Suprapubic skin (tissue), 4 donors: ENCODE measurements at regions not wholly inside any gene's neighbourhood (a gene's known extent, or its start where the extent isn't known, plus 50 kb on each side); places are given as distances from the start of the nearest gene placed in this dataset.

Source experiments
- DNase-seq, 2 donors: peaks; one replicate each; pipeline ENCODE4 v3.0.0-alpha.2; 2019; ENCODE audit warnings: low spot score in 2 of 2
- H3K27ac ChIP-seq: fragments of 200-600 bp; sonication (generic); one replicate; pipeline ENCODE4 v1.5.1; 2019
- H3K27me3 ChIP-seq: fragments of 200-600 bp; sonication (generic); one replicate; pipeline ENCODE4 v1.5.1; 2019
- H3K36me3 ChIP-seq: fragments of 200-600 bp; sonication (generic); one replicate; pipeline ENCODE4 v1.5.1; 2019
- H3K4me1 ChIP-seq: fragments of 200-600 bp; sonication (generic); one replicate; pipeline ENCODE4 v1.5.1; 2019
- H3K4me3 ChIP-seq: fragments of 200-600 bp; sonication (generic); one replicate; pipeline ENCODE4 v1.5.1; 2019; ENCODE audit warnings: mild to moderate bottlenecking
- H3K9me3 ChIP-seq: fragments of 200-600 bp; sonication (generic); one replicate; pipeline ENCODE4 v1.5.1; 2019
- EP300 ChIP-seq: sonication (generic); formaldehyde crosslinking; IDR thresholded peaks from one replicate; pipeline ENCODE4 v1.6.1; 2017; ENCODE audit warnings: antibody characterized with exemption
- POLR2A ChIP-seq, 2 donors: fragments of 450-650 bp; IDR thresholded peaks; one replicate each; pipeline ENCODE4 v1.6.1; 2017; ENCODE audit warnings: antibody characterized with exemption in 2 of 2, mild to moderate bottlenecking in 2 of 2, moderate library complexity in 2 of 2
- POLR2AphosphoS5 ChIP-seq, 3 donors: sonication (generic); formaldehyde crosslinking; IDR thresholded peaks; one replicate each; pipeline ENCODE4 v1.6.1; 2017; ENCODE audit warnings: antibody characterized with exemption in 3 of 3
- WGBS: methylation state at CpG from one replicate; pipeline ENCODE4 v1.1.5; 2018; 5-methylcytosine and 5-hydroxymethylcytosine counted together
- TF ChIP-seq, protein P1 (sequence below), 2 donors: fragments of 200-600 bp in 1 of 2; fragments of 450-650 bp in 1 of 2; sonication (generic) in 1 of 2; IDR thresholded peaks; one replicate each; pipeline ENCODE4 v1.5.1; 2016 to 2019; ENCODE audit warnings: antibody characterized with exemption in 2 of 2, mild to moderate bottlenecking in 1 of 2, moderate library complexity in 1 of 2

DNA sequence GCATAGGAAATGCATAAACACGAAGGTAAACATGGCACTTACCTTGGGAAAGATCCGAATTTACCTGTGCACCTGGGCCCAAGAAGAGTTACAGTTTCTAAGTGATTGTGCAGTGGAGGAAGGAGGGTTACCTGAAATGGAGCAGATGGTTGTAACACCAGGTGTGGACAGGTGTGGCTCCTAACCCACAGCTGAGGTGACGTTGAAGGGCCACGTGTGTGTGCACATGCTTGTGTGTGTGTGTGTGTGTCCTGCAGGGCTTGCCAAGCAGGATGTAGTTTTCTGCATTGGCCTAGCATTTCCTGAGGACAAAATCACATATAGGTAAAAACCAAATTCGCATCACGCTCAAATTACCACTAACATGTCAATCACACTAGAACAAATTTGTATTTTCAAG, 240.8 kb downstream of the ANKRD60 start:
- H3K4me3 ChIP-seq = no peak overlapping the region
- no peak for TF ChIP-seq EP300
- TF ChIP-seq, protein P1, sequence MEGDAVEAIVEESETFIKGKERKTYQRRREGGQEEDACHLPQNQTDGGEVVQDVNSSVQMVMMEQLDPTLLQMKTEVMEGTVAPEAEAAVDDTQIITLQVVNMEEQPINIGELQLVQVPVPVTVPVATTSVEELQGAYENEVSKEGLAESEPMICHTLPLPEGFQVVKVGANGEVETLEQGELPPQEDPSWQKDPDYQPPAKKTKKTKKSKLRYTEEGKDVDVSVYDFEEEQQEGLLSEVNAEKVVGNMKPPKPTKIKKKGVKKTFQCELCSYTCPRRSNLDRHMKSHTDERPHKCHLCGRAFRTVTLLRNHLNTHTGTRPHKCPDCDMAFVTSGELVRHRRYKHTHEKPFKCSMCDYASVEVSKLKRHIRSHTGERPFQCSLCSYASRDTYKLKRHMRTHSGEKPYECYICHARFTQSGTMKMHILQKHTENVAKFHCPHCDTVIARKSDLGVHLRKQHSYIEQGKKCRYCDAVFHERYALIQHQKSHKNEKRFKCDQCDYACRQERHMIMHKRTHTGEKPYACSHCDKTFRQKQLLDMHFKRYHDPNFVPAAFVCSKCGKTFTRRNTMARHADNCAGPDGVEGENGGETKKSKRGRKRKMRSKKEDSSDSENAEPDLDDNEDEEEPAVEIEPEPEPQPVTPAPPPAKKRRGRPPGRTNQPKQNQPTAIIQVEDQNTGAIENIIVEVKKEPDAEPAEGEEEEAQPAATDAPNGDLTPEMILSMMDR (IDR thresholded peaks at IDR 0.05) = no peak
- no peak for TF ChIP-seq POLR2AphosphoS5 (IDR thresholded peaks at IDR 0.05)
- no peak for TF ChIP-seq POLR2A (IDR thresholded peaks at IDR 0.05)
- no peak overlapping the region for H3K27ac ChIP-seq
- 76% methylated on average over 6 of the region's 6 CpGs for WGBS
- no peaks in the 10 kb centered on the region for H3K27me3 ChIP-seq
- H3K9me3 ChIP-seq = no peaks in the 10 kb centered on the region
- no peak for DNase-seq
- peaks cover 27% of the 10 kb centered on the region for H3K4me1 ChIP-seq
- no peaks in the 10 kb centered on the region for H3K36me3 ChIP-seq

DNA sequence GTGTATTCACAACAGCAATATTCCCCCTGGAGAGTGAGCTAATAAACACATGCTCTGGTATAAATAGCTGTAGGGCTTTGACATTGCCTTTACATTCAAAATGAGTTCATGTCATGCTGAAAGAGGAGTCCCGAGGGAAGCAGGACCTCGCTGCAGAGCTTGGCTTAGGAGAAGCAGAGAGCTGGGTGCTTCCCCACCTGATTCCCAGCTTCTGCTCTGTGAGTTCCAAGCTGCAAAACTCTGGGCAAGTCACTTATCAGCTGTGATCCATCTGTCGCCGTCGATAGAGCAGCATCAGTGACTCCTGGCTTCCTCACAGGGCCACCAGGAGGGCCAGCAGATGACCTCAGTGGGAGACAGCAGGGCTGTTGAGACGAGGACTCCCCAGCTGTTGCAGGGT, 241.8 kb downstream of the ANKRD60 start:
- H3K27ac ChIP-seq = no peak overlapping the region
- 56% methylated on average over 2 of the region's 6 CpGs for WGBS
- DNase-seq = no peak
- no peak overlapping the region for H3K4me3 ChIP-seq
- TF ChIP-seq, protein P1 (IDR thresholded peaks at IDR 0.05) = no peak
- no peak for TF ChIP-seq EP300
- TF ChIP-seq POLR2AphosphoS5 (IDR thresholded peaks at IDR 0.05) = no peak
- TF ChIP-seq POLR2A (IDR thresholded peaks at IDR 0.05) = no peak
- no peaks in the 10 kb centered on the region for H3K36me3 ChIP-seq
- H3K4me1 ChIP-seq = peaks cover 17% of the 10 kb centered on the region
- no peaks in the 10 kb centered on the region for H3K9me3 ChIP-seq
- no peaks in the 10 kb centered on the region for H3K27me3 ChIP-seq

DNA sequence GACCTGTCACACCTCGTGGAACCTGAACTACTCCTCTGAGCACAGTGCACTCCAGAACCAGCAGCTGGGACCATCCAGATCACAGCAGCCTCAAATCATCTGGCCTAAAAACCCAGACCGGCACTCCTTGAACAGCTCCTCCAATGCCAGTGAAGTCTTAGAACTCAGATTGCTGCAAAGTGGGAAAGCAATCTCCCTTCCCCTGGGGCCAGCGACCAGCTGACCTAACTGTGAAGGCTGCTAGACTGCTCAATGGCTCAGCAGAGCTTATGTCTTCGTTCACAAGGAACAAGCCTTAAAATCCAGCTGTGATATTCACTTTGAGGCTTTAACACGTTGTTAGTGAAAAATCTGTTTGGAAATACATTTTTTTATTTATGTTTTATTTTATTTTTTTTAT, 243.2 kb downstream of the ANKRD60 start:
- Histone ChIP-seq H3K27ac (no peak overlapping the region), H3K27me3 (no peaks in the 10 kb centered on the region), H3K9me3 (no peaks in the 10 kb centered on the region), H3K4me1 (peaks cover 3% of the 10 kb centered on the region), H3K4me3 (no peak overlapping the region), H3K36me3 (no peaks in the 10 kb centered on the region)
- whole genome bisulfite sequencing = 61% methylated on average over 5 of the region's 5 CpGs
- no peak for DNase-seq
- no peak for TF ChIP-seq EP300
- TF ChIP-seq POLR2A (IDR thresholded peaks at IDR 0.05) = no peak
- TF ChIP-seq, protein P1 (IDR thresholded peaks at IDR 0.05) = no peak
- TF ChIP-seq POLR2AphosphoS5 (IDR thresholded peaks at IDR 0.05) = no peak

DNA sequence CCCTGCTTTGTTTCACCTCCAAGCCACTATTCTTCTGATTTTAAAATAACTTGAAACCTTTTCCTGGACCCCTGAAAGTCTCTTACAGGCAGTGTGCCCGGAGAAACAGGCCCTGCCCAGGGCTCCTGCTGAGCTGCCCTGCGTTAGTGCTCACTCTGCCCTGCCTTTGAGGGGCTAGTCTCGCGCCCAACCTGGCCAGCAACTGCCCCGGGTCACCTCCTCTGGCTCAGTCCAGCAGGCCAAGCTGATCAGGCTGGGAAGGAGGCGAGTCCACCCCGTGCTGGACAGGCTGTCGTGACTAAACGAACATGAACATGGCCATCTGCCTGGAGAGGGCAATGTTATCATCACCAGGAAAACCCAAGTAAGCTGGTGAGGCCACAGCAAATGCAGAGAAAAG, 245.4 kb downstream of the ANKRD60 start:
- Histone ChIP-seq H3K4me3 (no peak overlapping the region), H3K36me3 (no peaks in the 10 kb centered on the region), H3K27me3 (no peaks in the 10 kb centered on the region), H3K9me3 (no peaks in the 10 kb centered on the region), H3K27ac (no peak overlapping the region), H3K4me1 (peaks cover 7% of the 10 kb centered on the region)
- TF ChIP-seq, protein P1 (IDR thresholded peaks at IDR 0.05) = no peak
- TF ChIP-seq POLR2AphosphoS5 (IDR thresholded peaks at IDR 0.05) (no peak), EP300 (no peak), POLR2A (IDR thresholded peaks at IDR 0.05) (no peak)
- 85% methylated on average over 6 of the region's 9 CpGs for WGBS
- no peak for DNase-seq

DNA sequence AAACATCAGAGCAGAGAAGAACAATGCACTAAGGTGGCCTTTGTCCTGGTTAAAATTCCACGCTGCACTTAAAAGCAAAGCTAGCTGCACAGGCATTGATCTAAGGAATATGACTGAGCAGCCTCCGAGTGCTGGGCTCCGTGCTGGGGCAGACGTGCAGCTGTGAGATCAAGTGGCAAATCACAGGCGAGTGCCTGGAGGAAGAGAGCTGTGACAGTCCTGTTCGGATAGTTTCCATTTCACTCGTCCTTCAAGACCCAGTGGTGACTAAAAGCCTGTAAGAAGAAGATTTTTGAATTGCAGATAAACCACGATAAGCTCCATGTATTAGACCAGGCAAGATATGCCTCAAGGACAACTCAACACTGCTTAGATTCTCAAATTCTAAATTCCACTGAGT, 247.9 kb downstream of the ANKRD60 start:
- no peaks in the 10 kb centered on the region for H3K27me3 ChIP-seq
- H3K9me3 ChIP-seq = no peaks in the 10 kb centered on the region
- H3K27ac ChIP-seq = no peak overlapping the region
- DNase-seq = no peak
- WGBS = 41% methylated on average over 8 of the region's 8 CpGs
- H3K4me3 ChIP-seq = no peak overlapping the region
- H3K36me3 ChIP-seq = no peaks in the 10 kb centered on the region
- TF ChIP-seq POLR2AphosphoS5 (IDR thresholded peaks at IDR 0.05) (no peak), EP300 (no peak), POLR2A (IDR thresholded peaks at IDR 0.05) (no peak)
- TF ChIP-seq, protein P1 (IDR thresholded peaks at IDR 0.05) = no peak
- H3K4me1 ChIP-seq = peaks cover 21% of the 10 kb centered on the region
